GM23338 (cell line): ENCODE measurements at regions not wholly inside any gene's neighbourhood (a gene's known extent, or its start where the extent isn't known, plus 50 kb on each side); places are given as distances from the start of the nearest gene placed in this dataset.

ENCODE experiments used
- ATAC-seq: fragments of 200-7000 bp; cut with Tn5 transposase; 3 replicates; pipeline ENCODE4 v1.9.1; 2020
- DNase-seq: peaks from one replicate; pipeline ENCODE4 v3.0.0-alpha.2; 2015; ENCODE audit warnings: low spot score
- H2AFZ ChIP-seq: fragments of 200-600 bp; sonication (generic); 2 replicates; pipeline ENCODE4 v1.8.0; 2016; ENCODE audit warnings: antibody characterized with exemption, mild to moderate bottlenecking, moderate library complexity
- H3F3A ChIP-seq: fragments of 200-600 bp; sonication (generic); replicated peaks from 2 replicates; pipeline ENCODE4 v1.8.0; 2017; ENCODE audit warnings: antibody characterized with exemption, mixed run types, low read depth
- H3K27ac ChIP-seq: fragments of 200-600 bp; sonication (generic); 2 replicates; pipeline ENCODE4 v1.6.1; 2016; ENCODE audit warnings: low read depth
- H3K27me3 ChIP-seq: fragments of 200-600 bp; sonication (generic); 2 replicates; pipeline ENCODE4 v1.8.0; 2016; ENCODE audit warnings: mild to moderate bottlenecking, mixed run types, moderate library complexity; ENCODE audit not compliant: insufficient read depth
- H3K36me3 ChIP-seq: fragments of 200-600 bp; sonication (generic); 2 replicates; pipeline ENCODE4 v1.8.0; 2016; ENCODE audit warnings: mild to moderate bottlenecking; ENCODE audit not compliant: insufficient read depth
- H3K4me1 ChIP-seq: fragments of 200-600 bp; sonication (generic); 2 replicates; pipeline ENCODE4 v1.8.0; 2016; ENCODE audit warnings: mild to moderate bottlenecking, moderate library complexity; ENCODE audit not compliant: insufficient read depth
- H3K4me2 ChIP-seq: fragments of 200-600 bp; sonication (generic); 2 replicates; pipeline ENCODE4 v1.7.1; 2017; ENCODE audit warnings: mixed run types
- H3K4me3 ChIP-seq: fragments of 200-600 bp; sonication (generic); 2 replicates; pipeline ENCODE4 v1.6.1; 2016; ENCODE audit warnings: mixed run types
- H3K79me2 ChIP-seq: fragments of 200-600 bp; sonication (generic); replicated peaks from 2 replicates; pipeline ENCODE4 v1.8.0; 2017; ENCODE audit warnings: mild to moderate bottlenecking; ENCODE audit not compliant: insufficient read depth
- H3K9me2 ChIP-seq: fragments of 200-600 bp; sonication (generic); 2 replicates; pipeline ENCODE4 v1.8.0; 2017; ENCODE audit not compliant: insufficient read depth
- H4K20me1 ChIP-seq: fragments of 200-600 bp; sonication (generic); replicated peaks from 2 replicates; pipeline ENCODE4 v1.8.0; 2017; ENCODE audit warnings: mild to moderate bottlenecking; ENCODE audit not compliant: insufficient read depth
- H3K27ac Mint-ChIP-seq: 2 replicates; pipeline ENCODE4 v1.8.0; 2020; ENCODE audit warnings: inconsistent platforms, mild to moderate bottlenecking, moderate library complexity, mixed read lengths
- H3K27me3 Mint-ChIP-seq: 3 replicates; pipeline ENCODE4 v1.8.0; 2022; ENCODE audit warnings: low read depth, mild to moderate bottlenecking, moderate library complexity, mixed read lengths, inconsistent platforms; ENCODE audit not compliant: insufficient read depth, poor library complexity
- H3K36me3 Mint-ChIP-seq: 3 replicates; pipeline ENCODE4 v1.8.0; 2021; ENCODE audit warnings: low read depth, mild to moderate bottlenecking, inconsistent platforms, moderate library complexity, mixed read lengths
- H3K4me1 Mint-ChIP-seq: 3 replicates; pipeline ENCODE4 v1.8.0; 2020; ENCODE audit warnings: mild to moderate bottlenecking, inconsistent platforms, mixed read lengths
- H3K4me3 Mint-ChIP-seq: 3 replicates; pipeline ENCODE4 v1.8.0; 2021; ENCODE audit warnings: moderate library complexity, mild to moderate bottlenecking, inconsistent platforms, mixed read lengths
- H3K9me3 Mint-ChIP-seq: 3 replicates; pipeline ENCODE4 v1.8.0; 2020; ENCODE audit warnings: moderate library complexity, mild to moderate bottlenecking, inconsistent platforms, mixed read lengths
- CREB1 ChIP-seq: fragments of 250-450 bp; sonication (Bioruptor Pico); IDR thresholded peaks from 2 replicates; pipeline ENCODE4 v1.5.0; 2020; ENCODE audit warnings: low read depth, mild to moderate bottlenecking, moderate library complexity
- EZH2 ChIP-seq: fragments of 200-600 bp; sonication (generic); IDR thresholded peaks from one replicate; pipeline ENCODE4 v1.8.0; 2017; ENCODE audit warnings: antibody characterized with exemption, mild to moderate bottlenecking, low read depth; ENCODE audit not compliant: unreplicated experiment
- EZH2phosphoT487 ChIP-seq: fragments of 200-600 bp; sonication (generic); IDR thresholded peaks from one replicate; pipeline ENCODE4 v1.8.1; 2018; ENCODE audit warnings: antibody characterized with exemption; ENCODE audit not compliant: unreplicated experiment
- JUNB ChIP-seq: IDR thresholded peaks from one replicate; pipeline ENCODE4 v1.6.1; 2016; ENCODE audit warnings: antibody characterized with exemption; ENCODE audit not compliant: unreplicated experiment
- NANOG ChIP-seq: IDR thresholded peaks from 2 replicates; pipeline ENCODE4 v1.6.1; 2016; ENCODE audit warnings: antibody characterized with exemption, borderline replicate concordance
- POLR2AphosphoS5 ChIP-seq: IDR thresholded peaks from 2 replicates; pipeline ENCODE4 v1.6.1; 2016; ENCODE audit warnings: antibody characterized with exemption, low read depth
- STAT1 ChIP-seq: IDR thresholded peaks from one replicate; pipeline ENCODE4 v1.6.1; 2016; ENCODE audit warnings: antibody characterized with exemption; ENCODE audit not compliant: unreplicated experiment
- ZNF114 ChIP-seq: fragments of 250-450 bp; sonication (Bioruptor Pico); IDR thresholded peaks from 2 replicates; pipeline ENCODE4 v1.5.0; 2020; ENCODE audit warnings: mild to moderate bottlenecking, moderate library complexity
- ZNF331 ChIP-seq: fragments of 250-450 bp; sonication (Bioruptor Pico); IDR thresholded peaks from 2 replicates; pipeline ENCODE4 v1.5.0; 2020; ENCODE audit warnings: low read depth, mild to moderate bottlenecking, moderate library complexity
- TF ChIP-seq, protein P1 (sequence below): IDR thresholded peaks from one replicate; pipeline ENCODE4 v1.6.1; 2018; ENCODE audit warnings: antibody characterized with exemption; ENCODE audit not compliant: unreplicated experiment
- TF ChIP-seq, protein P2 (sequence below), 2 experiments: fragments of 200-600 bp in 1 of 2; sonication (generic) in 1 of 2; conservative IDR thresholded peaks; 2 replicates each; pipeline versions ENCODE4 v1.5.1 to v1.6.1; 2016 to 2017; ENCODE audit warnings: antibody characterized with exemption in 2 of 2, low read depth in 2 of 2, mild to moderate bottlenecking in 2 of 2, moderate library complexity in 1 of 2
- TF ChIP-seq, protein P3 (sequence below): IDR thresholded peaks from 2 replicates; pipeline ENCODE4 v1.6.1; 2016; ENCODE audit warnings: antibody characterized with exemption
- TF ChIP-seq, protein P4 (sequence below): fragments of 250-450 bp; sonication (Bioruptor Pico); IDR thresholded peaks from 2 replicates; pipeline ENCODE4 v1.5.0; 2020; ENCODE audit warnings: mild to moderate bottlenecking, moderate library complexity

DNA sequence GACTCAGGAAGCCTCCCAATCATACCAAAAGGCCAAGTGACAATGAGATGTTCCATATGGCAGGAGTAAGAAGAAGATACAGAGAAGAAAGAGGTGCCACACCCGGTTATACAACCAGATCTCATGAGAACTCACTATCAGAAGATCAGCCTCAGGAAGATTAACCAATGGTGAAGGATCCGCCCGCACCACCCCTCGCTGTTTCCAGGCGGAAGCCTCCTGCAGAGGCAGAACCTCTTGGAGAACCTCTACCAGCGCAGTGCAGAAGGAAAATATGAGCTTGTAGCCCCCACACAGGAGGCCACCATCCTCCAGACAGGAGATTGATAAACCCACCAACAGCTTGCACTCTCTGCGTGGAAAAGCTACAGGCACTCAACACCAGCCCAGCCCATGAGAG lies 245.1 kb downstream of the POTED start:
- Mint-ChIP-seq H3K36me3 (peaks cover 12% of the 10 kb centered on the region), H3K9me3 (no peaks in the 10 kb centered on the region; the same call in 1 of the 3 replicates), H3K4me3 (no peak overlapping the region), H3K27ac (no peak overlapping the region), H3K4me1 (peaks cover 4% of the 10 kb centered on the region), H3K27me3 (peaks cover 12% of the 10 kb centered on the region)
- H3K4me3 ChIP-seq: no peak overlapping the region
- H3F3A ChIP-seq: no peaks in the 10 kb centered on the region
- no peak overlapping the region for H3K27ac ChIP-seq
- H3K79me2 ChIP-seq: no peaks in the 10 kb centered on the region
- H3K36me3 ChIP-seq: no peaks in the 10 kb centered on the region
- no peaks in the 10 kb centered on the region for H4K20me1 ChIP-seq
- ATAC-seq (no peak), DNase-seq (no peak)
- H3K27me3 ChIP-seq: no peaks in the 10 kb centered on the region
- H3K4me1 ChIP-seq: no peaks in the 10 kb centered on the region
- no peak overlapping the region for H2AFZ ChIP-seq
- H3K9me2 ChIP-seq: no peaks in the 10 kb centered on the region
- TF ChIP-seq, protein P1, sequence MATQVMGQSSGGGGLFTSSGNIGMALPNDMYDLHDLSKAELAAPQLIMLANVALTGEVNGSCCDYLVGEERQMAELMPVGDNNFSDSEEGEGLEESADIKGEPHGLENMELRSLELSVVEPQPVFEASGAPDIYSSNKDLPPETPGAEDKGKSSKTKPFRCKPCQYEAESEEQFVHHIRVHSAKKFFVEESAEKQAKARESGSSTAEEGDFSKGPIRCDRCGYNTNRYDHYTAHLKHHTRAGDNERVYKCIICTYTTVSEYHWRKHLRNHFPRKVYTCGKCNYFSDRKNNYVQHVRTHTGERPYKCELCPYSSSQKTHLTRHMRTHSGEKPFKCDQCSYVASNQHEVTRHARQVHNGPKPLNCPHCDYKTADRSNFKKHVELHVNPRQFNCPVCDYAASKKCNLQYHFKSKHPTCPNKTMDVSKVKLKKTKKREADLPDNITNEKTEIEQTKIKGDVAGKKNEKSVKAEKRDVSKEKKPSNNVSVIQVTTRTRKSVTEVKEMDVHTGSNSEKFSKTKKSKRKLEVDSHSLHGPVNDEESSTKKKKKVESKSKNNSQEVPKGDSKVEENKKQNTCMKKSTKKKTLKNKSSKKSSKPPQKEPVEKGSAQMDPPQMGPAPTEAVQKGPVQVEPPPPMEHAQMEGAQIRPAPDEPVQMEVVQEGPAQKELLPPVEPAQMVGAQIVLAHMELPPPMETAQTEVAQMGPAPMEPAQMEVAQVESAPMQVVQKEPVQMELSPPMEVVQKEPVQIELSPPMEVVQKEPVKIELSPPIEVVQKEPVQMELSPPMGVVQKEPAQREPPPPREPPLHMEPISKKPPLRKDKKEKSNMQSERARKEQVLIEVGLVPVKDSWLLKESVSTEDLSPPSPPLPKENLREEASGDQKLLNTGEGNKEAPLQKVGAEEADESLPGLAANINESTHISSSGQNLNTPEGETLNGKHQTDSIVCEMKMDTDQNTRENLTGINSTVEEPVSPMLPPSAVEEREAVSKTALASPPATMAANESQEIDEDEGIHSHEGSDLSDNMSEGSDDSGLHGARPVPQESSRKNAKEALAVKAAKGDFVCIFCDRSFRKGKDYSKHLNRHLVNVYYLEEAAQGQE: no peak
- TF ChIP-seq, protein P2, sequence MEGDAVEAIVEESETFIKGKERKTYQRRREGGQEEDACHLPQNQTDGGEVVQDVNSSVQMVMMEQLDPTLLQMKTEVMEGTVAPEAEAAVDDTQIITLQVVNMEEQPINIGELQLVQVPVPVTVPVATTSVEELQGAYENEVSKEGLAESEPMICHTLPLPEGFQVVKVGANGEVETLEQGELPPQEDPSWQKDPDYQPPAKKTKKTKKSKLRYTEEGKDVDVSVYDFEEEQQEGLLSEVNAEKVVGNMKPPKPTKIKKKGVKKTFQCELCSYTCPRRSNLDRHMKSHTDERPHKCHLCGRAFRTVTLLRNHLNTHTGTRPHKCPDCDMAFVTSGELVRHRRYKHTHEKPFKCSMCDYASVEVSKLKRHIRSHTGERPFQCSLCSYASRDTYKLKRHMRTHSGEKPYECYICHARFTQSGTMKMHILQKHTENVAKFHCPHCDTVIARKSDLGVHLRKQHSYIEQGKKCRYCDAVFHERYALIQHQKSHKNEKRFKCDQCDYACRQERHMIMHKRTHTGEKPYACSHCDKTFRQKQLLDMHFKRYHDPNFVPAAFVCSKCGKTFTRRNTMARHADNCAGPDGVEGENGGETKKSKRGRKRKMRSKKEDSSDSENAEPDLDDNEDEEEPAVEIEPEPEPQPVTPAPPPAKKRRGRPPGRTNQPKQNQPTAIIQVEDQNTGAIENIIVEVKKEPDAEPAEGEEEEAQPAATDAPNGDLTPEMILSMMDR (conservative IDR thresholded peaks at IDR 0.05; ENCODE audit: low read depth in 2 of 2): no peak
- TF ChIP-seq ZNF331 (CRISPR knock-in tag) (no peak), EZH2 (no peak), ZNF114 (CRISPR knock-in tag) (no peak), NANOG (no peak), EZH2phosphoT487 (no peak), POLR2AphosphoS5 (no peak), STAT1 (no peak), CREB1 (no peak), JUNB (no peak)
- TF ChIP-seq, protein P3, sequence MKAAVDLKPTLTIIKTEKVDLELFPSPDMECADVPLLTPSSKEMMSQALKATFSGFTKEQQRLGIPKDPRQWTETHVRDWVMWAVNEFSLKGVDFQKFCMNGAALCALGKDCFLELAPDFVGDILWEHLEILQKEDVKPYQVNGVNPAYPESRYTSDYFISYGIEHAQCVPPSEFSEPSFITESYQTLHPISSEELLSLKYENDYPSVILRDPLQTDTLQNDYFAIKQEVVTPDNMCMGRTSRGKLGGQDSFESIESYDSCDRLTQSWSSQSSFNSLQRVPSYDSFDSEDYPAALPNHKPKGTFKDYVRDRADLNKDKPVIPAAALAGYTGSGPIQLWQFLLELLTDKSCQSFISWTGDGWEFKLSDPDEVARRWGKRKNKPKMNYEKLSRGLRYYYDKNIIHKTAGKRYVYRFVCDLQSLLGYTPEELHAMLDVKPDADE: no peak
- TF ChIP-seq, protein P4, sequence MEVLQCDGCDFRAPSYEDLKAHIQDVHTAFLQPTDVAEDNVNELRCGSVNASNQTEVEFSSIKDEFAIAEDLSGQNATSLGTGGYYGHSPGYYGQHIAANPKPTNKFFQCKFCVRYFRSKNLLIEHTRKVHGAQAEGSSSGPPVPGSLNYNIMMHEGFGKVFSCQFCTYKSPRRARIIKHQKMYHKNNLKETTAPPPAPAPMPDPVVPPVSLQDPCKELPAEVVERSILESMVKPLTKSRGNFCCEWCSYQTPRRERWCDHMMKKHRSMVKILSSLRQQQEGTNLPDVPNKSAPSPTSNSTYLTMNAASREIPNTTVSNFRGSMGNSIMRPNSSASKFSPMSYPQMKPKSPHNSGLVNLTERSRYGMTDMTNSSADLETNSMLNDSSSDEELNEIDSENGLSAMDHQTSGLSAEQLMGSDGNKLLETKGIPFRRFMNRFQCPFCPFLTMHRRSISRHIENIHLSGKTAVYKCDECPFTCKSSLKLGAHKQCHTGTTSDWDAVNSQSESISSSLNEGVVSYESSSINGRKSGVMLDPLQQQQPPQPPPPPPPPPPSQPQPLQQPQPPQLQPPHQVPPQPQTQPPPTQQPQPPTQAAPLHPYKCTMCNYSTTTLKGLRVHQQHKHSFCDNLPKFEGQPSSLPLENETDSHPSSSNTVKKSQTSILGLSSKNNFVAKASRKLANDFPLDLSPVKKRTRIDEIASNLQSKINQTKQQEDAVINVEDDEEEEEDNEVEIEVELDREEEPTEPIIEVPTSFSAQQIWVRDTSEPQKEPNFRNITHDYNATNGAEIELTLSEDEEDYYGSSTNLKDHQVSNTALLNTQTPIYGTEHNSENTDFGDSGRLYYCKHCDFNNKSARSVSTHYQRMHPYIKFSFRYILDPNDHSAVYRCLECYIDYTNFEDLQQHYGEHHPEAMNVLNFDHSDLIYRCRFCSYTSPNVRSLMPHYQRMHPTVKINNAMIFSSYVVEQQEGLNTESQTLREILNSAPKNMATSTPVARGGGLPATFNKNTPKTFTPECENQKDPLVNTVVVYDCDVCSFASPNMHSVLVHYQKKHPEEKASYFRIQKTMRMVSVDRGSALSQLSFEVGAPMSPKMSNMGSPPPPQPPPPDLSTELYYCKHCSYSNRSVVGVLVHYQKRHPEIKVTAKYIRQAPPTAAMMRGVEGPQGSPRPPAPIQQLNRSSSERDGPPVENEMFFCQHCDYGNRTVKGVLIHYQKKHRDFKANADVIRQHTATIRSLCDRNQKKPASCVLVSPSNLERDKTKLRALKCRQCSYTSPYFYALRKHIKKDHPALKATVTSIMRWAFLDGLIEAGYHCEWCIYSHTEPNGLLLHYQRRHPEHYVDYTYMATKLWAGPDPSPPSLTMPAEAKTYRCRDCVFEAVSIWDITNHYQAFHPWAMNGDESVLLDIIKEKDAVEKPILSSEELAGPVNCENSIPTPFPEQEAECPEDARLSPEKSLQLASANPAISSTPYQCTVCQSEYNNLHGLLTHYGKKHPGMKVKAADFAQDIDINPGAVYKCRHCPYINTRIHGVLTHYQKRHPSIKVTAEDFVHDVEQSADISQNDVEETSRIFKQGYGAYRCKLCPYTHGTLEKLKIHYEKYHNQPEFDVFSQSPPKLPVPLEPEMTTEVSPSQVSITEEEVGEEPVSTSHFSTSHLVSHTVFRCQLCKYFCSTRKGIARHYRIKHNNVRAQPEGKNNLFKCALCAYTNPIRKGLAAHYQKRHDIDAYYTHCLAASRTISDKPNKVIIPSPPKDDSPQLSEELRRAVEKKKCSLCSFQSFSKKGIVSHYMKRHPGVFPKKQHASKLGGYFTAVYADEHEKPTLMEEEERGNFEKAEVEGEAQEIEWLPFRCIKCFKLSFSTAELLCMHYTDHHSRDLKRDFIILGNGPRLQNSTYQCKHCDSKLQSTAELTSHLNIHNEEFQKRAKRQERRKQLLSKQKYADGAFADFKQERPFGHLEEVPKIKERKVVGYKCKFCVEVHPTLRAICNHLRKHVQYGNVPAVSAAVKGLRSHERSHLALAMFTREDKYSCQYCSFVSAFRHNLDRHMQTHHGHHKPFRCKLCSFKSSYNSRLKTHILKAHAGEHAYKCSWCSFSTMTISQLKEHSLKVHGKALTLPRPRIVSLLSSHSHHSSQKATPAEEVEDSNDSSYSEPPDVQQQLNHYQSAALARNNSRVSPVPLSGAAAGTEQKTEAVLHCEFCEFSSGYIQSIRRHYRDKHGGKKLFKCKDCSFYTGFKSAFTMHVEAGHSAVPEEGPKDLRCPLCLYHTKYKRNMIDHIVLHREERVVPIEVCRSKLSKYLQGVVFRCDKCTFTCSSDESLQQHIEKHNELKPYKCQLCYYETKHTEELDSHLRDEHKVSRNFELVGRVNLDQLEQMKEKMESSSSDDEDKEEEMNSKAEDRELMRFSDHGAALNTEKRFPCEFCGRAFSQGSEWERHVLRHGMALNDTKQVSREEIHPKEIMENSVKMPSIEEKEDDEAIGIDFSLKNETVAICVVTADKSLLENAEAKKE: no peak
- no peak overlapping the region for H3K4me2 ChIP-seq
